ENCODE measurements at regions not wholly inside any gene's neighbourhood (a gene's known extent, or its start where the extent isn't known, plus 50 kb on each side); places are given as distances from the start of the nearest gene placed in this dataset.

- no peak overlapping the region for H3K4me3 ChIP-seq (ENCODE audit: low read depth in 2 of 2, low read length in 1 of 2)
- TF ChIP-seq, protein P1, sequence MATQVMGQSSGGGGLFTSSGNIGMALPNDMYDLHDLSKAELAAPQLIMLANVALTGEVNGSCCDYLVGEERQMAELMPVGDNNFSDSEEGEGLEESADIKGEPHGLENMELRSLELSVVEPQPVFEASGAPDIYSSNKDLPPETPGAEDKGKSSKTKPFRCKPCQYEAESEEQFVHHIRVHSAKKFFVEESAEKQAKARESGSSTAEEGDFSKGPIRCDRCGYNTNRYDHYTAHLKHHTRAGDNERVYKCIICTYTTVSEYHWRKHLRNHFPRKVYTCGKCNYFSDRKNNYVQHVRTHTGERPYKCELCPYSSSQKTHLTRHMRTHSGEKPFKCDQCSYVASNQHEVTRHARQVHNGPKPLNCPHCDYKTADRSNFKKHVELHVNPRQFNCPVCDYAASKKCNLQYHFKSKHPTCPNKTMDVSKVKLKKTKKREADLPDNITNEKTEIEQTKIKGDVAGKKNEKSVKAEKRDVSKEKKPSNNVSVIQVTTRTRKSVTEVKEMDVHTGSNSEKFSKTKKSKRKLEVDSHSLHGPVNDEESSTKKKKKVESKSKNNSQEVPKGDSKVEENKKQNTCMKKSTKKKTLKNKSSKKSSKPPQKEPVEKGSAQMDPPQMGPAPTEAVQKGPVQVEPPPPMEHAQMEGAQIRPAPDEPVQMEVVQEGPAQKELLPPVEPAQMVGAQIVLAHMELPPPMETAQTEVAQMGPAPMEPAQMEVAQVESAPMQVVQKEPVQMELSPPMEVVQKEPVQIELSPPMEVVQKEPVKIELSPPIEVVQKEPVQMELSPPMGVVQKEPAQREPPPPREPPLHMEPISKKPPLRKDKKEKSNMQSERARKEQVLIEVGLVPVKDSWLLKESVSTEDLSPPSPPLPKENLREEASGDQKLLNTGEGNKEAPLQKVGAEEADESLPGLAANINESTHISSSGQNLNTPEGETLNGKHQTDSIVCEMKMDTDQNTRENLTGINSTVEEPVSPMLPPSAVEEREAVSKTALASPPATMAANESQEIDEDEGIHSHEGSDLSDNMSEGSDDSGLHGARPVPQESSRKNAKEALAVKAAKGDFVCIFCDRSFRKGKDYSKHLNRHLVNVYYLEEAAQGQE (IDR thresholded peaks at IDR 0.05; ENCODE audit: low read depth, low read length) = no peak
- TF ChIP-seq TAF1 (IDR thresholded peaks at IDR 0.05; ENCODE audit: borderline replicate concordance, low read depth, low read length) = no peak
- TF ChIP-seq, protein P2, sequence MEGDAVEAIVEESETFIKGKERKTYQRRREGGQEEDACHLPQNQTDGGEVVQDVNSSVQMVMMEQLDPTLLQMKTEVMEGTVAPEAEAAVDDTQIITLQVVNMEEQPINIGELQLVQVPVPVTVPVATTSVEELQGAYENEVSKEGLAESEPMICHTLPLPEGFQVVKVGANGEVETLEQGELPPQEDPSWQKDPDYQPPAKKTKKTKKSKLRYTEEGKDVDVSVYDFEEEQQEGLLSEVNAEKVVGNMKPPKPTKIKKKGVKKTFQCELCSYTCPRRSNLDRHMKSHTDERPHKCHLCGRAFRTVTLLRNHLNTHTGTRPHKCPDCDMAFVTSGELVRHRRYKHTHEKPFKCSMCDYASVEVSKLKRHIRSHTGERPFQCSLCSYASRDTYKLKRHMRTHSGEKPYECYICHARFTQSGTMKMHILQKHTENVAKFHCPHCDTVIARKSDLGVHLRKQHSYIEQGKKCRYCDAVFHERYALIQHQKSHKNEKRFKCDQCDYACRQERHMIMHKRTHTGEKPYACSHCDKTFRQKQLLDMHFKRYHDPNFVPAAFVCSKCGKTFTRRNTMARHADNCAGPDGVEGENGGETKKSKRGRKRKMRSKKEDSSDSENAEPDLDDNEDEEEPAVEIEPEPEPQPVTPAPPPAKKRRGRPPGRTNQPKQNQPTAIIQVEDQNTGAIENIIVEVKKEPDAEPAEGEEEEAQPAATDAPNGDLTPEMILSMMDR (IDR thresholded peaks at IDR 0.05) = no peak
- no peak for TF ChIP-seq CHD2 (IDR thresholded peaks at IDR 0.05; ENCODE audit: low read length, partially characterized antibody)
- no peak for TF ChIP-seq RAD21 (IDR thresholded peaks at IDR 0.05; ENCODE audit: low read length)
- TF ChIP-seq SIN3A (IDR thresholded peaks at IDR 0.05; ENCODE audit: borderline replicate concordance, low read depth, low read length) = no peak
- TF ChIP-seq IRF3 (IDR thresholded peaks at IDR 0.05; ENCODE audit: low read depth, low read length) = no peak
- TF ChIP-seq, protein P3, sequence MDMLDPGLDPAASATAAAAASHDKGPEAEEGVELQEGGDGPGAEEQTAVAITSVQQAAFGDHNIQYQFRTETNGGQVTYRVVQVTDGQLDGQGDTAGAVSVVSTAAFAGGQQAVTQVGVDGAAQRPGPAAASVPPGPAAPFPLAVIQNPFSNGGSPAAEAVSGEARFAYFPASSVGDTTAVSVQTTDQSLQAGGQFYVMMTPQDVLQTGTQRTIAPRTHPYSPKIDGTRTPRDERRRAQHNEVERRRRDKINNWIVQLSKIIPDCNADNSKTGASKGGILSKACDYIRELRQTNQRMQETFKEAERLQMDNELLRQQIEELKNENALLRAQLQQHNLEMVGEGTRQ (IDR thresholded peaks at IDR 0.05; ENCODE audit: borderline replicate concordance, low read depth, low read length) = no peak
- TF ChIP-seq EZH2phosphoT487 (IDR thresholded peaks at IDR 0.05; ENCODE audit: borderline replicate concordance, low read depth) = no peak
- TF ChIP-seq, protein P4, sequence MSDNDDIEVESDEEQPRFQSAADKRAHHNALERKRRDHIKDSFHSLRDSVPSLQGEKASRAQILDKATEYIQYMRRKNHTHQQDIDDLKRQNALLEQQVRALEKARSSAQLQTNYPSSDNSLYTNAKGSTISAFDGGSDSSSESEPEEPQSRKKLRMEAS (IDR thresholded peaks at IDR 0.05; ENCODE audit: low read depth) = no peak
- TF ChIP-seq ELF1 (IDR thresholded peaks at IDR 0.05) = no peak
- 0 out of 2 replicates have a peak, but pooled peaks cover 10% of the 10 kb centered on the region for H3K9me3 ChIP-seq
- H3K4me1 ChIP-seq (ENCODE audit: control insufficient read depth in 1 of 2, insufficient read depth in 2 of 2, low read depth in 1 of 2, low read length in 1 of 2) = no peaks in the 10 kb centered on the region
- no peaks in the 10 kb centered on the region for H3K27me3 ChIP-seq (ENCODE audit: insufficient read depth)
- H4K20me1 ChIP-seq (ENCODE audit: insufficient read depth) = no peaks in the 10 kb centered on the region
- ChIA-PET CTCF (interaction anchor here (1.6 kb wide), 1 partner anchor 8 kb away, joined by 3 read pairs; no protein-coding TSS in a partner anchor), POLR2A (no interaction called here)
- DNase-seq = no peak
- no peaks in the 10 kb centered on the region for H3K9me2 ChIP-seq
- H2AFZ ChIP-seq (ENCODE audit: low read depth) = no peak overlapping the region
- WGBS (ENCODE audit: low lambda C conversion rate) = 73% methylated on average over 2 of the region's 3 CpGs
- H3F3A ChIP-seq (replicated peaks; ENCODE audit: insufficient read depth) = no peaks in the 10 kb centered on the region
- H3K27ac ChIP-seq (ENCODE audit: low read depth in 2 of 2, low read length in 1 of 2) = no peak overlapping the region
- no peaks in the 10 kb centered on the region for H3K36me3 ChIP-seq (replicated peaks in 1 of 2; ENCODE audit: control insufficient read depth in 1 of 2, insufficient read depth in 2 of 2, low read length in 1 of 2)
- no peak overlapping the region for H3K9ac ChIP-seq
- no peaks in the 10 kb centered on the region for H3K79me2 ChIP-seq (ENCODE audit: insufficient read depth)
- H3K4me2 ChIP-seq = no peak overlapping the region
Measured at GRCh38 chr4:124104101-124104500, 608.4 kb downstream of the ANKRD50 start.

All from SK-N-SH (cell line).